GM18505 (cell line): ENCODE measurements at regions not wholly inside any gene's neighbourhood (a gene's known extent, or its start where the extent isn't known, plus 50 kb on each side); places are given as distances from the start of the nearest gene placed in this dataset.

Experiments used
- ATAC-seq: cut with Tn5 transposase; IDR thresholded peaks from one replicate; pipeline ENCODE4 v1.9.1; 2021; ENCODE audit not compliant: unreplicated experiment
- POLR2A ChIP-seq: IDR thresholded peaks from 4 replicates; pipeline ENCODE4 v1.6.1; 2011; ENCODE audit warnings: borderline replicate concordance; ENCODE audit not compliant: insufficient read depth, insufficient read length; ENCODE audit errors: extremely low read depth

- TF ChIP-seq POLR2A = no peak
- ATAC-seq = no peak
Observed at GRCh38 chr10:61302124-61302523, 151.1 kb downstream of the TMEM26 start.

GRCh38 chr10:61301575-61301974 is 151.6 kb downstream of the TMEM26 start:
- TF ChIP-seq POLR2A = no peak
- no peak for ATAC-seq

- no peak for ATAC-seq
- TF ChIP-seq POLR2A = no peak
Observed at GRCh38 chr10:61299841-61300240, 153.3 kb downstream of the TMEM26 start.

GRCh38 chr10:61299156-61299555 is 154.0 kb downstream of the TMEM26 start:
- ATAC-seq = no peak
- no peak for TF ChIP-seq POLR2A

- no peak for ATAC-seq
- TF ChIP-seq POLR2A = no peak
Observed at GRCh38 chr10:61298194-61298593, 155.0 kb downstream of the TMEM26 start.

- TF ChIP-seq POLR2A = no peak
- no peak for ATAC-seq
Observed at GRCh38 chr10:61296161-61296560, 157.0 kb downstream of the TMEM26 start.

- no peak for TF ChIP-seq POLR2A
- no peak for ATAC-seq
Observed at GRCh38 chr10:61294131-61294530, 159.1 kb downstream of the TMEM26 start.

- ATAC-seq = no peak
- no peak for TF ChIP-seq POLR2A
Observed at GRCh38 chr10:61289813-61290212, 163.4 kb downstream of the TMEM26 start.

- no peak for TF ChIP-seq POLR2A
- peak; percentile 100 for ATAC-seq
Observed at GRCh38 chr10:61286686-61287085, 166.5 kb downstream of the TMEM26 start.

- no peak for TF ChIP-seq POLR2A
- no peak for ATAC-seq
Observed at GRCh38 chr10:61285749-61286148, 167.4 kb downstream of the TMEM26 start.

- no peak for TF ChIP-seq POLR2A
- ATAC-seq = no peak
Observed at GRCh38 chr10:61284222-61284890, 168.8 kb downstream of the TMEM26 start.

GRCh38 chr10:61283481-61284221 is 169.5 kb downstream of the TMEM26 start:
- no peak for ATAC-seq
- TF ChIP-seq POLR2A = no peak

GRCh38 chr10:61283066-61283465 is 170.1 kb downstream of the TMEM26 start:
- ATAC-seq = no peak
- no peak for TF ChIP-seq POLR2A

- no peak for ATAC-seq
- TF ChIP-seq POLR2A = no peak
Observed at GRCh38 chr10:61280303-61280702, 172.9 kb downstream of the TMEM26 start.

GRCh38 chr10:61279400-61279799 is 173.8 kb downstream of the TMEM26 start:
- TF ChIP-seq POLR2A = no peak
- no peak for ATAC-seq

- no peak for TF ChIP-seq POLR2A
Observed at GRCh38 chr10:61278556-61278955, 174.6 kb downstream of the TMEM26 start.

More at GRCh38 chr10:61278556-61278955, 174.6 kb downstream of the TMEM26 start:
- no peak for ATAC-seq
